ENCODE measurements at regions not wholly inside any gene's neighbourhood (a gene's known extent, or its start where the extent isn't known, plus 50 kb on each side); places are given as distances from the start of the nearest gene placed in this dataset.

- TF ChIP-seq CTCF (IDR thresholded peaks at IDR 0.05) (no peak), POLR2A (IDR thresholded peaks at IDR 0.05) (no peak), POLR2AphosphoS5 (IDR thresholded peaks at IDR 0.05) (no peak)
Measured at GRCh38 chr7:46939558-46939957, 642.4 kb downstream of the TNS3 start.
